Esophagus muscularis mucosa (tissue), 4 donors: ENCODE measurements at regions not wholly inside any gene's neighbourhood (a gene's known extent, or its start where the extent isn't known, plus 50 kb on each side); places are given as distances from the start of the nearest gene placed in this dataset.
A peak's percentile ranks its signal among the peaks of the same experiment; 100 is the strongest.
"Not testable (repeated sequence)": the region's sequence is repeated elsewhere in the genome, so short reads cannot be mapped to it uniquely, and the experiment has no call there.

ENCODE experiments used
- DNase-seq: peaks from one replicate; pipeline ENCODE4 v3.0.0-alpha.2; 2017; ENCODE audit errors: extremely low spot score
- H3K27ac ChIP-seq, 4 donors: fragments of 200-600 bp; sonication (generic); replicated peaks in 1 of 4; 1 replicate in 3 of 4; 2 replicates in 1 of 4; pipeline ENCODE4 v1.5.1; 2016 to 2019; ENCODE audit warnings: mild to moderate bottlenecking in 1 of 4
- H3K27me3 ChIP-seq, 4 donors: fragments of 200-600 bp; sonication (generic); one replicate each; pipeline versions ENCODE4 v1.5.1 to v1.6.0; 2016 to 2019
- H3K36me3 ChIP-seq, 4 donors: fragments of 200-600 bp; sonication (generic); one replicate each; pipeline ENCODE4 v1.5.1; 2016 to 2019
- H3K4me1 ChIP-seq, 4 donors: fragments of 200-600 bp; sonication (generic); one replicate each; pipeline ENCODE4 v1.5.1; 2016 to 2019
- H3K4me3 ChIP-seq, 4 donors: fragments of 200-600 bp; sonication (generic); 1 replicate in 2 of 4; 2 replicates in 2 of 4; pipeline ENCODE4 v1.5.1; 2016 to 2019; ENCODE audit warnings: mild to moderate bottlenecking in 4 of 4, moderate library complexity in 1 of 4
- H3K9me3 ChIP-seq, 4 donors: fragments of 200-600 bp; sonication (generic); 1 replicate in 3 of 4; 2 replicates in 1 of 4; pipeline ENCODE4 v1.5.1; 2016 to 2019
- CTCF ChIP-seq, 3 experiments: fragments of 200-600 bp in 2 of 3; fragments of 450-650 bp in 1 of 3; sonication (generic) in 2 of 3; IDR thresholded peaks; one replicate each; pipeline ENCODE4 v1.5.1; 2017 to 2019; ENCODE audit warnings: antibody characterized with exemption in 3 of 3, mild to moderate bottlenecking in 2 of 3, moderate library complexity in 1 of 3
- EP300 ChIP-seq: sonication (generic); formaldehyde crosslinking; IDR thresholded peaks from one replicate; pipeline ENCODE4 v1.6.1; 2017; ENCODE audit warnings: antibody characterized with exemption
- POLR2A ChIP-seq: fragments of 450-650 bp; IDR thresholded peaks from one replicate; pipeline ENCODE4 v1.6.1; 2017; ENCODE audit warnings: antibody characterized with exemption, moderate library complexity, mild to moderate bottlenecking, low read depth
- POLR2AphosphoS5 ChIP-seq, 2 donors: sonication (generic); formaldehyde crosslinking; IDR thresholded peaks; one replicate each; pipeline ENCODE4 v1.6.1; 2017; ENCODE audit warnings: antibody characterized with exemption in 2 of 2
- WGBS: methylation state at CpG from one replicate; pipeline ENCODE4 v1.1.5; 2018; 5-methylcytosine and 5-hydroxymethylcytosine counted together
- intact Hi-C: fragments of 100-400 bp; cut with DNase I; formaldehyde crosslinking; loops from one replicate; pipeline ENCODE4 v1.15.1; 2023

GRCh38 chr5:117614408-117614807 is 1039.8 kb upstream of the SEMA6A start:
- H3K9me3 ChIP-seq, result no peaks in the 10 kb centered on the region
- WGBS, result 94% methylated on average over 2 of the region's 2 CpGs
- no peak for DNase-seq
- no peak overlapping the region for H3K27ac ChIP-seq
- intact Hi-C loops, result no loop called here
- no peaks in the 10 kb centered on the region for H3K27me3 ChIP-seq
- no peaks in the 10 kb centered on the region for H3K36me3 ChIP-seq
- TF ChIP-seq CTCF (IDR thresholded peaks at IDR 0.05) (no peak), POLR2AphosphoS5 (IDR thresholded peaks at IDR 0.05) (no peak), EP300 (no peak), POLR2A (no peak)
- H3K4me1 ChIP-seq, result no peaks in the 10 kb centered on the region
- no peak overlapping the region for H3K4me3 ChIP-seq

GRCh38 chr5:117604845-117605244 is 1030.2 kb upstream of the SEMA6A start:
- H3K27ac ChIP-seq, result no peak overlapping the region
- H3K27me3 ChIP-seq, result no peaks in the 10 kb centered on the region
- intact Hi-C loops, result no loop called here
- no peaks in the 10 kb centered on the region for H3K4me1 ChIP-seq
- no peaks in the 10 kb centered on the region for H3K36me3 ChIP-seq
- TF ChIP-seq POLR2AphosphoS5 (IDR thresholded peaks at IDR 0.05), result no peak
- no peak for TF ChIP-seq EP300
- no peak for TF ChIP-seq POLR2A
- no peak for TF ChIP-seq CTCF (IDR thresholded peaks at IDR 0.05)
- whole genome bisulfite sequencing, result 95% methylated on average over 2 of the region's 2 CpGs
- no peak overlapping the region for H3K4me3 ChIP-seq
- no peak for DNase-seq
- no peaks in the 10 kb centered on the region for H3K9me3 ChIP-seq

GRCh38 chr5:117599811-117600210 is 1025.2 kb upstream of the SEMA6A start:
- H3K4me1 ChIP-seq, H3K27me3 ChIP-seq, H3K9me3 ChIP-seq, H3K27ac ChIP-seq, intact Hi-C loops, H3K4me3 ChIP-seq, DNase-seq, H3K36me3 ChIP-seq: not testable (repeated sequence)
- WGBS, result 100% methylated on average over 7 of the region's 36 CpGs

- DNase-seq, result no peak
- Histone ChIP-seq H3K9me3 (no peaks in the 10 kb centered on the region), H3K4me1 (peaks cover 0 to 20% (median 12%) of the 10 kb centered on the region in 4 donors), H3K27ac (peak overlapping the region in 3 of 4 donors; percentile 50 to 61 (median 58)), H3K36me3 (no peaks in the 10 kb centered on the region), H3K27me3 (no peaks in the 10 kb centered on the region), H3K4me3 (no peak overlapping the region)
- TF ChIP-seq CTCF (IDR thresholded peaks at IDR 0.05) (no peak), POLR2AphosphoS5 (IDR thresholded peaks at IDR 0.05) (peak in 1 of 2 donors; percentile 45)
- WGBS, result 23% methylated on average over 4 of the region's 4 CpGs
- intact Hi-C loops, result loop anchor here (5.0 kb wide), 1 partner anchor 1198 kb away; no protein-coding TSS in a partner anchor
Measured at GRCh38 chr5:117594166-117594565, 1019.5 kb upstream of the SEMA6A start.

GRCh38 chr5:117590944-117591343 is 1016.3 kb upstream of the SEMA6A start:
- H3K4me1 ChIP-seq, result peaks cover 0 to 20% (median 12%) of the 10 kb centered on the region in 4 donors
- no peaks in the 10 kb centered on the region for H3K36me3 ChIP-seq
- no peaks in the 10 kb centered on the region for H3K9me3 ChIP-seq
- no peak for DNase-seq
- H3K27ac ChIP-seq, result no peak overlapping the region
- TF ChIP-seq CTCF (IDR thresholded peaks at IDR 0.05), result peak; percentile 28 to 54 (median 31)
- no peak for TF ChIP-seq EP300
- H3K4me3 ChIP-seq, result no peak overlapping the region
- intact Hi-C loops, result loop anchor here (5.0 kb wide), 1 partner anchor 1201 kb away; no protein-coding TSS in a partner anchor
- H3K27me3 ChIP-seq, result no peaks in the 10 kb centered on the region
- WGBS, result 58% methylated on average over 1 of the region's 1 CpG
